B cell (primary cell): ENCODE measurements at regions not wholly inside any gene's neighbourhood (a gene's known extent, or its start where the extent isn't known, plus 50 kb on each side); places are given as distances from the start of the nearest gene placed in this dataset.

ENCODE experiments used
- ATAC-seq: fragments of 200-7000 bp; cut with Tn5 transposase; one replicate; pipeline ENCODE4 v1.10.0; 2021; ENCODE audit warnings: low read depth, mild to moderate bottlenecking, moderate number of reproducible peaks, moderate library complexity
- CTCF ChIA-PET: fragments of 350-600 bp; sonication (Branson Sonifier 250); formaldehyde crosslinking; loops from one replicate; lab custom pipeline; 2021; ENCODE audit warnings: antibody characterized with exemption, inconsistent platforms; lab: Charles Lee
- POLR2A ChIA-PET: fragments of 350-600 bp; sonication (Branson Sonifier 250); formaldehyde crosslinking; loops from one replicate; lab custom pipeline; 2021; ENCODE audit warnings: antibody characterized with exemption; lab: Charles Lee
- DNase-seq: peaks from one replicate; pipeline ENCODE4 v3.0.0; 2013
- H2AFZ ChIP-seq: 2 replicates; pipeline ENCODE4 v1.6.1; 2012; ENCODE audit warnings: mild to moderate bottlenecking, low read depth, low read length; ENCODE audit not compliant: insufficient read depth, poor library complexity, severe bottlenecking
- H3K27ac ChIP-seq, 2 donors: 1 replicate in 1 of 2; 2 replicates in 1 of 2; pipeline ENCODE4 v1.5.1; 2012 to 2013; ENCODE audit warnings: low read length in 2 of 2, mild to moderate bottlenecking in 2 of 2, moderate library complexity in 1 of 2
- H3K27me3 ChIP-seq, 4 experiments: fragments of 200-600 bp in 1 of 4; sonication (generic) in 1 of 4; replicated peaks in 1 of 4; 1 replicate in 2 of 4; 2 replicates in 2 of 4; pipeline versions ENCODE4 v1.6.1 to v1.7.0; 2013 to 2016; ENCODE audit warnings: low read length in 3 of 4, mild to moderate bottlenecking in 2 of 4, mixed read lengths in 1 of 4, moderate library complexity in 1 of 4; ENCODE audit not compliant: insufficient read depth in 4 of 4, control insufficient read depth in 3 of 4; ENCODE audit errors: control extremely low read depth in 1 of 4
- H3K36me3 ChIP-seq, 2 experiments: replicated peaks in 1 of 2; 1 replicate in 1 of 2; 2 replicates in 1 of 2; pipeline versions ENCODE4 v1.6.1 to v1.7.1; 2013; ENCODE audit warnings: low read length in 1 of 2; ENCODE audit not compliant: insufficient read depth in 2 of 2, control insufficient read depth in 1 of 2; ENCODE audit errors: control extremely low read depth in 1 of 2, extremely low read depth in 1 of 2
- H3K4me1 ChIP-seq, 2 donors: fragments of 200-600 bp in 1 of 2; sonication (generic) in 1 of 2; 1 replicate in 1 of 2; 2 replicates in 1 of 2; pipeline versions ENCODE4 v1.5.1 to v1.6.1; 2013 to 2017; ENCODE audit warnings: low read length in 2 of 2; ENCODE audit not compliant: control insufficient read depth in 2 of 2, insufficient read depth in 2 of 2
- H3K4me2 ChIP-seq: replicated peaks from 2 replicates; pipeline ENCODE3; 2012; ENCODE audit warnings: mild to moderate bottlenecking, low read depth, low read length; ENCODE audit not compliant: poor library complexity, severe bottlenecking
- H3K4me3 ChIP-seq, 5 experiments: fragments of 200-600 bp in 1 of 5; sonication (generic) in 1 of 5; 1 replicate in 3 of 5; 2 replicates in 2 of 5; pipeline versions ENCODE4 v1.5.1 to v1.7.0; 2011 to 2016; ENCODE audit warnings: low read length in 4 of 5, mild to moderate bottlenecking in 4 of 5, low read depth in 2 of 5, control low read depth in 1 of 5, moderate library complexity in 1 of 5; ENCODE audit not compliant: insufficient read depth in 1 of 5; ENCODE audit errors: control extremely low read depth in 1 of 5, extremely low read depth in 1 of 5
- H3K79me2 ChIP-seq: fragments of 200-600 bp; sonication (generic); one replicate; pipeline ENCODE4 v1.6.0; 2016; ENCODE audit warnings: low read length; ENCODE audit not compliant: control insufficient read depth, insufficient read depth
- H3K9ac ChIP-seq: fragments of 200-600 bp; sonication (generic); 2 replicates; pipeline ENCODE4 v1.6.1; 2017; ENCODE audit warnings: mild to moderate bottlenecking, low read length, moderate library complexity
- H3K9me3 ChIP-seq, 3 donors: one replicate each; pipeline versions ENCODE4 v1.6.1 to v1.7.1; 2013; ENCODE audit warnings: low read length in 2 of 3; ENCODE audit not compliant: control insufficient read depth in 2 of 3, insufficient read depth in 1 of 3; ENCODE audit errors: control extremely low read depth in 1 of 3
- H4K20me1 ChIP-seq: 2 replicates; pipeline ENCODE4 v1.6.0; 2012; ENCODE audit warnings: mild to moderate bottlenecking, low read length; ENCODE audit not compliant: insufficient read depth, control insufficient read depth, poor library complexity, severe bottlenecking
- H3K27ac Mint-ChIP-seq: one replicate; pipeline ENCODE4 v1.8.0; 2021; ENCODE audit warnings: mixed read lengths
- H3K27me3 Mint-ChIP-seq: one replicate; pipeline ENCODE4 v1.8.0; 2021; ENCODE audit warnings: mixed read lengths
- H3K4me1 Mint-ChIP-seq: one replicate; pipeline ENCODE4 v1.8.0; 2021; ENCODE audit warnings: mixed read lengths
- H3K4me3 Mint-ChIP-seq: one replicate; pipeline ENCODE4 v1.8.0; 2021; ENCODE audit warnings: mixed read lengths
- H3K9me3 Mint-ChIP-seq: one replicate; pipeline ENCODE4 v1.8.0; 2022; ENCODE audit warnings: mixed read lengths; ENCODE audit not compliant: insufficient read depth
- EZH2 ChIP-seq: IDR thresholded peaks from 2 replicates; pipeline ENCODE4 v1.6.1; 2012; ENCODE audit warnings: borderline replicate concordance, low read depth, mild to moderate bottlenecking, moderate library complexity, low read length; ENCODE audit not compliant: insufficient read depth, poor library complexity, severe bottlenecking
- WGBS: methylation state at CpG from one replicate; pipeline ENCODE4 v1.1.5; 2013; ENCODE audit warnings: missing lambda C conversion rate; ENCODE audit not compliant: insufficient coverage; 5-methylcytosine and 5-hydroxymethylcytosine counted together
- intact Hi-C: fragments of 100-400 bp; cut with micrococcal nuclease; formaldehyde crosslinking; loops from one replicate; pipeline ENCODE4 v1.10.0; 2022
- TF ChIP-seq, protein P1 (sequence below): fragments of 200-600 bp; IDR thresholded peaks from one replicate; pipeline ENCODE4 v1.8.0; 2022; ENCODE audit warnings: antibody characterized with exemption, mild to moderate bottlenecking

GRCh38 chr12:61367281-61367785 is 892.9 kb upstream of the USP15 start:
- intact Hi-C loops, result no loop called here
- H3K4me1 ChIP-seq, result no peaks in the 10 kb centered on the region
- no peaks in the 10 kb centered on the region for H3K27me3 ChIP-seq
- WGBS, result no CpG with 5 or more reads among the region's 1 CpG
- H3K4me3 Mint-ChIP-seq, result no peak overlapping the region
- POLR2A ChIA-PET, result no interaction called here
- H3K27ac Mint-ChIP-seq, result no peak overlapping the region
- H3K9ac ChIP-seq, result no peak overlapping the region
- H2AFZ ChIP-seq, result no peak overlapping the region
- no peaks in the 10 kb centered on the region for H3K9me3 ChIP-seq
- no peak overlapping the region for H3K4me3 ChIP-seq
- TF ChIP-seq, protein P1, sequence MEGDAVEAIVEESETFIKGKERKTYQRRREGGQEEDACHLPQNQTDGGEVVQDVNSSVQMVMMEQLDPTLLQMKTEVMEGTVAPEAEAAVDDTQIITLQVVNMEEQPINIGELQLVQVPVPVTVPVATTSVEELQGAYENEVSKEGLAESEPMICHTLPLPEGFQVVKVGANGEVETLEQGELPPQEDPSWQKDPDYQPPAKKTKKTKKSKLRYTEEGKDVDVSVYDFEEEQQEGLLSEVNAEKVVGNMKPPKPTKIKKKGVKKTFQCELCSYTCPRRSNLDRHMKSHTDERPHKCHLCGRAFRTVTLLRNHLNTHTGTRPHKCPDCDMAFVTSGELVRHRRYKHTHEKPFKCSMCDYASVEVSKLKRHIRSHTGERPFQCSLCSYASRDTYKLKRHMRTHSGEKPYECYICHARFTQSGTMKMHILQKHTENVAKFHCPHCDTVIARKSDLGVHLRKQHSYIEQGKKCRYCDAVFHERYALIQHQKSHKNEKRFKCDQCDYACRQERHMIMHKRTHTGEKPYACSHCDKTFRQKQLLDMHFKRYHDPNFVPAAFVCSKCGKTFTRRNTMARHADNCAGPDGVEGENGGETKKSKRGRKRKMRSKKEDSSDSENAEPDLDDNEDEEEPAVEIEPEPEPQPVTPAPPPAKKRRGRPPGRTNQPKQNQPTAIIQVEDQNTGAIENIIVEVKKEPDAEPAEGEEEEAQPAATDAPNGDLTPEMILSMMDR, result no peak
- no peak for TF ChIP-seq EZH2
- H4K20me1 ChIP-seq, result no peaks in the 10 kb centered on the region
- CTCF ChIA-PET, result no interaction called here
- H3K4me2 ChIP-seq, result no peak overlapping the region
- DNase-seq, result no peak
- H3K27ac ChIP-seq, result no peak overlapping the region
- no peaks in the 10 kb centered on the region for H3K4me1 Mint-ChIP-seq
- peaks cover 2% of the 10 kb centered on the region for H3K9me3 Mint-ChIP-seq
- H3K27me3 Mint-ChIP-seq, result no peaks in the 10 kb centered on the region
- no peak for ATAC-seq
- no peaks in the 10 kb centered on the region for H3K36me3 ChIP-seq
- H3K79me2 ChIP-seq, result no peaks in the 10 kb centered on the region

- no CpG with 5 or more reads among the region's 4 CpGs for WGBS
- Histone ChIP-seq H3K36me3 (no peaks in the 10 kb centered on the region), H3K79me2 (no peaks in the 10 kb centered on the region), H3K9me3 (no peaks in the 10 kb centered on the region), H2AFZ (no peak overlapping the region), H4K20me1 (no peaks in the 10 kb centered on the region), H3K4me2 (no peak overlapping the region), H3K9ac (no peak overlapping the region), H3K4me3 (no peak overlapping the region), H3K4me1 (no peaks in the 10 kb centered on the region), H3K27me3 (no peaks in the 10 kb centered on the region), H3K27ac (no peak overlapping the region)
- TF ChIP-seq EZH2, result no peak
- no peaks in the 10 kb centered on the region for H3K27me3 Mint-ChIP-seq
- POLR2A ChIA-PET, result no interaction called here
- no peak for ATAC-seq
- CTCF ChIA-PET, result no interaction called here
- intact Hi-C loops, result no loop called here
- no peaks in the 10 kb centered on the region for H3K4me1 Mint-ChIP-seq
- H3K27ac Mint-ChIP-seq, result no peak overlapping the region
- no peak for DNase-seq
- H3K4me3 Mint-ChIP-seq, result no peak overlapping the region
- peaks cover 4% of the 10 kb centered on the region for H3K9me3 Mint-ChIP-seq
Observed at GRCh38 chr12:61369241-61369910, 890.8 kb upstream of the USP15 start.
